IMR-90 (cell line): ENCODE measurements at regions not wholly inside any gene's neighbourhood (a gene's known extent, or its start where the extent isn't known, plus 50 kb on each side); places are given as distances from the start of the nearest gene placed in this dataset.

ENCODE experiments used
- ATAC-seq: fragments of 200-7000 bp; cut with Tn5 transposase; 2 replicates; pipeline ENCODE4 v1.9.1; 2020; ENCODE audit warnings: low read depth, mild to moderate bottlenecking, moderate library complexity
- BruUV-seq: library from RNA; stranded (reverse); fragments of 400-500 nt; replicated peaks from 2 replicates; lab custom pipeline; 2021; lab: Mats Ljungman, UMichigan
- CTCF ChIA-PET: fragments of 300-600 bp; formaldehyde crosslinking; extraction: SDS; loops from one replicate; lab custom pipeline; 2021; ENCODE audit warnings: antibody characterized with exemption; lab: Yijun Ruan, JAX
- POLR2A ChIA-PET: fragments of 300-600 bp; sonication (Branson Sonifier 250); formaldehyde crosslinking; loops from one replicate; lab custom pipeline; 2022; ENCODE audit warnings: antibody characterized with exemption; ENCODE audit not compliant: unreplicated experiment; lab: Charles Lee
- DNase-seq: peaks from one replicate; pipeline ENCODE4 v3.0.0; 2013
- H2AFZ ChIP-seq: replicated peaks from 2 replicates; pipeline ENCODE3; 2013; ENCODE audit warnings: low read length, mild to moderate bottlenecking; ENCODE audit not compliant: poor library complexity
- H2AK5ac ChIP-seq: 2 replicates; pipeline ENCODE4 v1.6.1; 2013; ENCODE audit warnings: low read depth, low read length, inconsistent platforms
- H2AK9ac ChIP-seq: replicated peaks from 2 replicates; pipeline ENCODE3; 2013; ENCODE audit warnings: mild to moderate bottlenecking, low read depth, low read length, moderate library complexity; ENCODE audit not compliant: poor library complexity
- H2BK120ac ChIP-seq: 2 replicates; pipeline ENCODE4 v1.6.1; 2013; ENCODE audit warnings: low read depth, low read length, inconsistent platforms
- H2BK15ac ChIP-seq: 3 replicates; pipeline ENCODE4 v1.6.1; 2013; ENCODE audit warnings: low read depth, low read length, inconsistent platforms
- H2BK20ac ChIP-seq: 2 replicates; pipeline ENCODE4 v1.6.1; 2013; ENCODE audit warnings: low read depth, mild to moderate bottlenecking, inconsistent platforms, low read length, moderate library complexity
- H2BK5ac ChIP-seq: 2 replicates; pipeline ENCODE4 v1.6.1; 2013; ENCODE audit warnings: mild to moderate bottlenecking, low read depth, low read length, inconsistent platforms; ENCODE audit not compliant: poor library complexity, severe bottlenecking
- H3K14ac ChIP-seq: replicated peaks from 2 replicates; pipeline ENCODE4 v1.6.1; 2013; ENCODE audit warnings: low read depth, low read length, inconsistent platforms
- H3K18ac ChIP-seq: 2 replicates; pipeline ENCODE4 v1.6.1; 2013; ENCODE audit warnings: low read depth, low read length, control low read depth
- H3K23ac ChIP-seq: 2 replicates; pipeline ENCODE4 v1.6.1; 2013; ENCODE audit warnings: low read depth, low read length, inconsistent platforms
- H3K27ac ChIP-seq: 2 replicates; pipeline ENCODE4 v1.5.1; 2013; ENCODE audit warnings: mild to moderate bottlenecking, control low read depth, low read length; ENCODE audit not compliant: insufficient read depth
- H3K27me3 ChIP-seq: 2 replicates; pipeline ENCODE4 v1.6.1; 2013; ENCODE audit warnings: low read length; ENCODE audit not compliant: control insufficient read depth, insufficient read depth
- H3K36me3 ChIP-seq: 2 replicates; pipeline ENCODE4 v1.6.1; 2013; ENCODE audit warnings: low read length, mixed read lengths; ENCODE audit not compliant: control insufficient read depth, insufficient read depth
- H3K4ac ChIP-seq: 2 replicates; pipeline ENCODE4 v1.6.1; 2013; ENCODE audit warnings: low read depth, low read length, inconsistent platforms
- H3K4me1 ChIP-seq: 2 replicates; pipeline ENCODE4 v1.6.1; 2013; ENCODE audit warnings: low read length, mixed read lengths; ENCODE audit not compliant: control insufficient read depth, insufficient read depth
- H3K4me2 ChIP-seq: 2 replicates; pipeline ENCODE4 v1.6.1; 2013; ENCODE audit warnings: low read depth, mild to moderate bottlenecking, control low read depth, low read length, moderate library complexity
- H3K4me3 ChIP-seq: 2 replicates; pipeline ENCODE4 v1.5.1; 2013; ENCODE audit warnings: low read depth, mild to moderate bottlenecking, control low read depth, low read length, moderate library complexity; ENCODE audit not compliant: insufficient read depth
- H3K56ac ChIP-seq: 2 replicates; pipeline ENCODE4 v1.6.1; 2013; ENCODE audit warnings: low read length, inconsistent platforms; ENCODE audit not compliant: insufficient read depth; ENCODE audit errors: extremely low read depth
- H3K79me1 ChIP-seq, 2 experiments: 2 replicates each; pipeline ENCODE4 v1.6.1; 2013; ENCODE audit warnings: low read length in 2 of 2, inconsistent platforms in 1 of 2, low read depth in 1 of 2
- H3K9ac ChIP-seq: 2 replicates; pipeline ENCODE4 v1.6.1; 2013; ENCODE audit warnings: low read depth, low read length, control low read depth
- H3K9me1 ChIP-seq: 2 replicates; pipeline ENCODE4 v1.6.1; 2013; ENCODE audit warnings: low read length, inconsistent platforms; ENCODE audit not compliant: insufficient read depth
- H3K9me3 ChIP-seq: 2 replicates; pipeline ENCODE4 v1.6.1; 2013; ENCODE audit warnings: low read length; ENCODE audit not compliant: control insufficient read depth, insufficient read depth
- H4K20me1 ChIP-seq: 2 replicates; pipeline ENCODE4 v1.6.1; 2013; ENCODE audit warnings: low read length, inconsistent platforms; ENCODE audit not compliant: insufficient read depth
- H4K5ac ChIP-seq: 2 replicates; pipeline ENCODE4 v1.6.1; 2013; ENCODE audit warnings: mild to moderate bottlenecking, low read depth, low read length, control low read depth
- H4K8ac ChIP-seq, 2 experiments: 2 replicates each; pipeline ENCODE4 v1.6.1; 2013; ENCODE audit warnings: low read depth in 2 of 2, low read length in 2 of 2, control low read depth in 1 of 2, inconsistent platforms in 1 of 2
- H4K91ac ChIP-seq: 2 replicates; pipeline ENCODE4 v1.6.1; 2013; ENCODE audit warnings: low read depth, low read length, inconsistent platforms; ENCODE audit not compliant: insufficient read depth
- MAFK ChIP-seq: IDR thresholded peaks from 2 replicates; pipeline ENCODE4 v1.6.1; 2012; ENCODE audit warnings: low read depth, low read length, improper control_type of control experiment
- WGBS, 2 experiments: methylation state at CpG; one replicate each; pipeline versions ENCODE4 v1.1.5 to v1.1.7; 2013; ENCODE audit warnings: missing lambda C conversion rate in 2 of 2; ENCODE audit not compliant: insufficient read length in 1 of 2; ENCODE audit errors: extremely low coverage in 2 of 2; 5-methylcytosine and 5-hydroxymethylcytosine counted together
- dilution Hi-C: fragments of 300-500 bp; cut with HindIII; formaldehyde crosslinking; loops from one replicate; pipeline ENCODE4 v1.14.3; 2018; ENCODE audit warnings: low sequenced_read_pairs; ENCODE audit not compliant: unreplicated experiment
- in situ Hi-C: fragments of 300-500 bp; cut with MboI; formaldehyde crosslinking; loops from 3 replicates; pipeline ENCODE4 v1.14.3; 2019; ENCODE audit warnings: low sequenced_read_pairs, inconsistent platforms, mixed read lengths
- intact Hi-C: fragments of 100-400 bp; cut with micrococcal nuclease; formaldehyde crosslinking; loops from 2 replicates; pipeline ENCODE4 v1.10.0; 2022
- TF ChIP-seq, protein P1 (sequence below): conservative IDR thresholded peaks from 2 replicates; pipeline ENCODE4 v1.5.1; 2012; ENCODE audit warnings: mild to moderate bottlenecking, low read depth, low read length, improper control_type of control experiment

DNA sequence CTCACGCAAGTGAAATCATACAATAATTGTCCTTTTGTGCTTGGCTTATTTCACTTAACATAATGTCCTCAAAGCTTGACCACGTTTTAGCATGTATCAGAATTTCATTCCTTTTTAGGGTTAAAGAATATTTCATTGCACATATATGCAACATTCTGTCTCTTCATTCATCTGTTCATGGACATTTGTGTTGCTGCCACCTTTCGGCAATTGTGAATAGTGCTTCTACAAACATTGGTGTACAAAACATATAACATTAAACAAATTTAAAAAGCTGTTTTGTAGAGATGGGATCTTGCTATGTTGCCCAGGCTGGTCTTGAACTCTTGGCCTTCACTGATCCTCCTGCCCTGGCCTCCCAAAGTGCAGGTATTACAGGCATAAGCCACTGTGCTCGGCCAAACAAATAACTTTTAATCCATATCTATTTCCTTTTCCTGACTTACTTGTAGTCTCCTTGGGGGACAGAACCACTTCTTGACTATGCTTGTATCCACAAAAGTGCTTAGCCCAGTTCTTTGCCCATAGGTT lies 209.3 kb downstream of the SLC4A3 start:
- H3K18ac ChIP-seq = no peak overlapping the region
- no peaks in the 10 kb centered on the region for H3K4me1 ChIP-seq
- POLR2A ChIA-PET = no interaction called here
- H3K4ac ChIP-seq = no peak overlapping the region
- H3K27ac ChIP-seq = no peak overlapping the region
- H2BK15ac ChIP-seq = no peak overlapping the region
- H3K9me3 ChIP-seq = no peaks in the 10 kb centered on the region
- ATAC-seq (no peak), DNase-seq (peak; percentile 17)
- H2AK9ac ChIP-seq = no peak overlapping the region
- H2BK20ac ChIP-seq = no peak overlapping the region
- no peak overlapping the region for H3K23ac ChIP-seq
- no peak overlapping the region for H2BK120ac ChIP-seq
- no peak overlapping the region for H2AFZ ChIP-seq
- no peak overlapping the region for H3K4me2 ChIP-seq
- BruUV-seq = no TSS peak
- intact Hi-C loops = loop anchor here (1.0 kb wide), 1 partner anchor 100 kb away; no protein-coding TSS in a partner anchor
- H3K36me3 ChIP-seq = no peaks in the 10 kb centered on the region
- dilution Hi-C loops = no loop called here
- H2AK5ac ChIP-seq = no peak overlapping the region
- H2BK5ac ChIP-seq = no peak overlapping the region
- no peak overlapping the region for H4K8ac ChIP-seq
- no peak overlapping the region for H3K9ac ChIP-seq
- H4K91ac ChIP-seq = no peak overlapping the region
- TF ChIP-seq, protein P1, sequence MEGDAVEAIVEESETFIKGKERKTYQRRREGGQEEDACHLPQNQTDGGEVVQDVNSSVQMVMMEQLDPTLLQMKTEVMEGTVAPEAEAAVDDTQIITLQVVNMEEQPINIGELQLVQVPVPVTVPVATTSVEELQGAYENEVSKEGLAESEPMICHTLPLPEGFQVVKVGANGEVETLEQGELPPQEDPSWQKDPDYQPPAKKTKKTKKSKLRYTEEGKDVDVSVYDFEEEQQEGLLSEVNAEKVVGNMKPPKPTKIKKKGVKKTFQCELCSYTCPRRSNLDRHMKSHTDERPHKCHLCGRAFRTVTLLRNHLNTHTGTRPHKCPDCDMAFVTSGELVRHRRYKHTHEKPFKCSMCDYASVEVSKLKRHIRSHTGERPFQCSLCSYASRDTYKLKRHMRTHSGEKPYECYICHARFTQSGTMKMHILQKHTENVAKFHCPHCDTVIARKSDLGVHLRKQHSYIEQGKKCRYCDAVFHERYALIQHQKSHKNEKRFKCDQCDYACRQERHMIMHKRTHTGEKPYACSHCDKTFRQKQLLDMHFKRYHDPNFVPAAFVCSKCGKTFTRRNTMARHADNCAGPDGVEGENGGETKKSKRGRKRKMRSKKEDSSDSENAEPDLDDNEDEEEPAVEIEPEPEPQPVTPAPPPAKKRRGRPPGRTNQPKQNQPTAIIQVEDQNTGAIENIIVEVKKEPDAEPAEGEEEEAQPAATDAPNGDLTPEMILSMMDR = 0 out of 2 replicates have a peak, but pooled peaks have one; percentile 20
- no peak for TF ChIP-seq MAFK
- WGBS, 2 experiments = no CpG with 5 or more reads among the region's 4 CpGs
- H4K20me1 ChIP-seq = no peaks in the 10 kb centered on the region
- H3K9me1 ChIP-seq = no peaks in the 10 kb centered on the region
- CTCF ChIA-PET = no interaction called here
- H3K4me3 ChIP-seq = no peak overlapping the region
- H3K79me1 ChIP-seq = no peaks in the 10 kb centered on the region
- no peaks in the 10 kb centered on the region; the same call in 1 of the 2 replicates for H3K27me3 ChIP-seq
- no peak overlapping the region for H3K56ac ChIP-seq
- H3K14ac ChIP-seq = no peak overlapping the region
- in situ Hi-C loops = no loop called here
- no peak overlapping the region for H4K5ac ChIP-seq
